Transverse colon (tissue), 4 donors: ENCODE measurements at regions not wholly inside any gene's neighbourhood (a gene's known extent, or its start where the extent isn't known, plus 50 kb on each side); places are given as distances from the start of the nearest gene placed in this dataset.

ENCODE experiments used
- CTCF ChIP-seq, 5 experiments: fragments of 200-600 bp in 3 of 5; fragments of 450-650 bp in 2 of 5; sonication (generic) in 3 of 5; IDR thresholded peaks; 1 replicate in 2 of 5; 2 replicates in 3 of 5; pipeline ENCODE4 v1.5.1; 2016 to 2017; ENCODE audit warnings: antibody characterized with exemption in 5 of 5, inconsistent platforms in 3 of 5, mild to moderate bottlenecking in 2 of 5, moderate library complexity in 1 of 5
- POLR2A ChIP-seq: fragments of 450-650 bp; IDR thresholded peaks from one replicate; pipeline ENCODE4 v1.6.1; 2016; ENCODE audit warnings: antibody characterized with exemption, mild to moderate bottlenecking, moderate library complexity
- POLR2AphosphoS5 ChIP-seq, 3 donors: sonication (generic); formaldehyde crosslinking; IDR thresholded peaks; one replicate each; pipeline ENCODE4 v1.6.1; 2016; ENCODE audit warnings: antibody characterized with exemption in 3 of 3

GRCh38 chr12:107384645-107385044 lies 291.3 kb upstream of the CRY1 start:
- TF ChIP-seq CTCF (IDR thresholded peaks at IDR 0.05) = no peak
- TF ChIP-seq POLR2AphosphoS5 (IDR thresholded peaks at IDR 0.05) = no peak
- no peak for TF ChIP-seq POLR2A
